ENCODE measurements at regions not wholly inside any gene's neighbourhood (a gene's known extent, or its start where the extent isn't known, plus 50 kb on each side); places are given as distances from the start of the nearest gene placed in this dataset.
A peak's percentile ranks its signal among the peaks of the same experiment; 100 is the strongest.
"Not testable (repeated sequence)": the region's sequence is repeated elsewhere in the genome, so short reads cannot be mapped to it uniquely, and the experiment has no call there.

DNA sequence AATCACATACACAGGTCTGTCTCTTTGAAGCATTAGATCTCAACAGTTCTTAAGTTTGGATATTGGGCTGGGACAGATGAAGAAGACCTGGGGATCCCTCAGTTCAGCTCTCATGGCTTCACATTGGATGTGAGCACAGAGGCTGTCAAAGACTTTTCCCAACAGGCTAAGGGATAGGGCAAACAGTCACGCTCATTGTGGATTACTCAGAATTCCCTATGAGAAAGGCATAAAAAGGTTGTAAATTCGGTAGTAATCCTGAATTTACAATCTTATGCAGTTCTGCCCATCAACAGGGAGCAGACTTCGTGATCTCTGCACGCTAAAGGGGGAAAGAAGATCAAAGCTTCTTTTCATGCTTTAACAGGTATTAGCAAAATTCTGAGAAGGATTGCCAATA, 448.4 kb downstream of the DAD1 start:
- Mint-ChIP-seq H3K9me3 (no peaks in the 10 kb centered on the region), H3K27ac (no peak overlapping the region), H3K27me3 (no peaks in the 10 kb centered on the region), H3K4me3 (no peak overlapping the region), H3K4me1 (no peaks in the 10 kb centered on the region)
- ATAC-seq (no peak), DNase-seq (no peak)

DNA sequence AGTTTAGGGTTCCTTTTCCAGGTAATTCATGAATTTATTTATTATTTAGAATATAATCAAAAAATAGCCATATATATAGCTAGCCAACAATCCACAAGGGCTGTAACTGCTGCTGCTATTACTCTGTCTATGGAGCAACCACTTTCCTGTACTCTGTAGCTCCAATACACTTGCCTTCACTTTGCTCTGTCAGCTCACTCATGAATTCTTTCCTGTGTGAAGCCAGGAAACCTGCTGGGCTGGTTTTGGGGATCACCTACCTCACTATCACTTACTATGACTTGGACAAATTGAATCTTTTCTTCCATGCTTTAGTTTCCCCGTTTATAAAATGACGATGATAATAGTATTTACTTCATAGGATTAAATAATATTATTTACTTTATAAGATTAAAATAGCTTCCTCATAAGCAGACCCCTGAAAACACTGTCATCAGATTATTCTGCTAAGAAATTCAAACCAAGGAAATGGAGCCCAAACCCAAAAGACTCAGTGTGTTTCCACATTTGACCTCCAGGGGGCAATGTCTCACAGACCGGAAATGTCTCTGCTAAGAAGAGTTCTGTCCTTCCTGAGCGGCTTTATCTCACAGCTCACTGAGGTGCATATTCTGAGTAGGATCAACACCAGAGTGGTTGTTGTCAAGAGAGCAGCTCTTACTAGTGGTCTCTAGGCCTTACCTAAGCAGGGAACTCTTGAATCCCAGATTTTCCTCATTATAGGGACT, 457.1 kb downstream of the DAD1 start:
- peak in 1 of 2 donors; percentile 13 for DNase-seq
- ATAC-seq: no peak
- Mint-ChIP-seq H3K27ac (no peak overlapping the region), H3K4me3 (no peak overlapping the region), H3K4me1 (no peaks in the 10 kb centered on the region), H3K9me3 (no peaks in the 10 kb centered on the region), H3K27me3 (no peaks in the 10 kb centered on the region)

- peaks cover 18% of the 10 kb centered on the region for H3K4me1 Mint-ChIP-seq
- ATAC-seq: no peak
- no peaks in the 10 kb centered on the region for H3K9me3 Mint-ChIP-seq
- DNase-seq: no peak
- H3K27me3 Mint-ChIP-seq: no peaks in the 10 kb centered on the region
- H3K4me3 Mint-ChIP-seq: peak overlapping the region; percentile 74 to 92
- H3K27ac Mint-ChIP-seq: peak overlapping the region; percentile 76 to 91
These were observed 450.5 kb upstream of the OR4E1 start for GRCh38 chr14:22124073-22124613.

GRCh38 chr14:22122829-22123560, 449.4 kb upstream of the OR4E1 start:
- Mint-ChIP-seq H3K9me3 (no peaks in the 10 kb centered on the region), H3K4me3 (peak overlapping the region; percentile 74 to 92), H3K27me3 (no peaks in the 10 kb centered on the region), H3K27ac (peak overlapping the region; percentile 56 to 77), H3K4me1 (peaks cover 18% of the 10 kb centered on the region)
- ATAC-seq (peak; percentile 43), DNase-seq (no peak)

GRCh38 chr14:22122227-22122818, 448.7 kb upstream of the OR4E1 start:
- Mint-ChIP-seq H3K9me3 (no peaks in the 10 kb centered on the region), H3K27ac (peak overlapping the region in 1 of 2 donors; percentile 77), H3K4me3 (peak overlapping the region; percentile 74 to 92), H3K4me1 (peaks cover 18% of the 10 kb centered on the region), H3K27me3 (no peaks in the 10 kb centered on the region)
- DNase-seq: no peak
- no peak for ATAC-seq

- no peaks in the 10 kb centered on the region for H3K9me3 Mint-ChIP-seq
- H3K4me3 Mint-ChIP-seq: peak overlapping the region; percentile 34 to 59
- H3K27me3 Mint-ChIP-seq: no peaks in the 10 kb centered on the region
- DNase-seq: no peak
- H3K4me1 Mint-ChIP-seq: peaks cover 25% of the 10 kb centered on the region
- H3K27ac Mint-ChIP-seq: no peak overlapping the region
- no peak for ATAC-seq
These were observed 445.4 kb upstream of the OR4E1 start for GRCh38 chr14:22118899-22119477.

- H3K27ac Mint-ChIP-seq: no peak overlapping the region
- DNase-seq (no peak), ATAC-seq (no peak)
- H3K9me3 Mint-ChIP-seq: no peaks in the 10 kb centered on the region
- H3K27me3 Mint-ChIP-seq: no peaks in the 10 kb centered on the region
- H3K4me1 Mint-ChIP-seq: peaks cover 20% of the 10 kb centered on the region
- H3K4me3 Mint-ChIP-seq: peak overlapping the region; percentile 72 to 78
These were observed 439.8 kb upstream of the OR4E1 start for GRCh38 chr14:22113401-22113800.

GRCh38 chr14:22112004-22112403, 438.4 kb upstream of the OR4E1 start:
- Mint-ChIP-seq H3K9me3 (no peaks in the 10 kb centered on the region), H3K4me1 (peaks cover 26% of the 10 kb centered on the region), H3K27ac (no peak overlapping the region), H3K4me3 (peak overlapping the region; percentile 77 to 78), H3K27me3 (no peaks in the 10 kb centered on the region)
- ATAC-seq (no peak), DNase-seq (peak; percentile 26 to 36)

- DNase-seq: no peak
- Mint-ChIP-seq H3K9me3 (no peaks in the 10 kb centered on the region), H3K27me3 (no peaks in the 10 kb centered on the region), H3K4me3 (peak overlapping the region; percentile 52 to 56), H3K4me1 (peaks cover 30% of the 10 kb centered on the region), H3K27ac (peak overlapping the region in 1 of 2 donors; percentile 57)
- ATAC-seq: no peak
These were observed 434.1 kb upstream of the OR4E1 start for GRCh38 chr14:22107753-22108152.

DNA sequence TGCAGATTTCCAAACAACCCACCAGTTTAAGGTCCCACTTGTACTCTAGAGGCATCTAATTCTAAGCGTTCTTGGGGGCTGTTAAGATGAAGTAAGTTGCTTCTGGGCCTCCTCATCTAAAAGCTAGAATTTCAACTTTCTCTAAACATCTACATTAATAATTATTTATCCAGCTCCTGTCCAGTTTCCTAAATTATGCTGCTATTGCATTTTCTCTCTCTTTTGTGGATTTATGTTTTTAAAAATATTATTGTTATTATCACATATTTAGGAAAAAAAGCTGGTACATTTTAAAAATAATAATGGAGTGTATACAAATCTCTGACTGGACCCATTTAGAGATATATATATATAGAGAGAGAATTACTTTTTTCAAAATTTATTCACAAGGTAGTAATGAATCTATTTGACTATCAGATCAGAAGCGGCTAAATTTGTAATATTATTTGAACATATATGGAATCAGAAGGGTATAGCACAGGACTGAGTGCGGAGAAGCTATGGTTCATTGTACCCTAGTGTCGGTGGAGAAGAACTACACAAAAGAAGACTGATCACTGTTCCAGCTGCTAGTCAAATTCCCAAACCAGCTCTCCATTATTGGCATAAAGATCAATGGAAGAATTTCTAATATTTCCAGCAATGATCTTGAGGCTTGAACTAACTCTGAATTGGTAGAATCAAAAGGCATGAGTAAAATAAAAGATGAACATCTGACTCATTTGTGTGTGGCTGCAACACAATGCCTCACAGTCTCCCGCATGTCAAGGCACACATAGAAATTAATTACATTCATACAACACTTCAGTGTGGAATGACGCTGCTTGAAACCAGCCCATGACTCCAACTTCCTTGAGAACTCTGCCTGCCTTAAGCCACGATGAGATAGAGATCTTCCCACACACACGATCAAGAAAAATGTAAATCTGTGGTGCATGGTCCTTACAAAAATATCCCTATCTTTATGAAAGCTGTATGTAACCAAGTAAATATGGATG, 433.4 kb upstream of the OR4E1 start:
- Mint-ChIP-seq H3K4me1 (peaks cover 24% of the 10 kb centered on the region), H3K4me3 (peak overlapping the region; percentile 52 to 56), H3K27ac (peak overlapping the region in 1 of 2 donors; percentile 57), H3K9me3 (no peaks in the 10 kb centered on the region), H3K27me3 (no peaks in the 10 kb centered on the region)
- peak; percentile 31 for ATAC-seq
- DNase-seq: no peak

DNA sequence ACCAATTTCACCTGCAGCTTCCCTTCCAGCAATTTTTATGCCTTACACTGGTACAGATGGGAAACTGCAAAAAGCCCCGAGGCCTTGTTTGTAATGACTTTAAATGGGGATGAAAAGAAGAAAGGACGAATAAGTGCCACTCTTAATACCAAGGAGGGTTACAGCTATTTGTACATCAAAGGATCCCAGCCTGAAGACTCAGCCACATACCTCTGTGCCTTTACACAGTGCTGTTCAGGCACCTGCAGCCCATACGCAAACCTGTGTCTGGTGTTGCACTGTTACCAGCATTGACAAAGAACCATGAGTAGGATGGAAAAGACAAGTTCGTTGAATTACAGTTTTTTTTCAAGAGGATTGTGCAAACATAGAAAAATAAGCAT, 432.0 kb upstream of the OR4E1 start:
- H3K27ac Mint-ChIP-seq: peak overlapping the region in 1 of 2 donors; percentile 66
- H3K4me3 Mint-ChIP-seq: peak overlapping the region; percentile 66 to 71
- H3K4me1 Mint-ChIP-seq: peaks cover 22% of the 10 kb centered on the region
- no peaks in the 10 kb centered on the region for H3K9me3 Mint-ChIP-seq
- no peaks in the 10 kb centered on the region for H3K27me3 Mint-ChIP-seq
- ATAC-seq (no peak), DNase-seq (no peak)

GRCh38 chr14:22105006-22105623, 431.5 kb upstream of the OR4E1 start:
- DNase-seq: no peak
- Mint-ChIP-seq H3K4me1 (peaks cover 22% of the 10 kb centered on the region), H3K9me3 (no peaks in the 10 kb centered on the region), H3K4me3 (peak overlapping the region; percentile 66 to 71), H3K27me3 (no peaks in the 10 kb centered on the region), H3K27ac (peak overlapping the region; percentile 66 to 71)
- peak; percentile 77 for ATAC-seq

DNA sequence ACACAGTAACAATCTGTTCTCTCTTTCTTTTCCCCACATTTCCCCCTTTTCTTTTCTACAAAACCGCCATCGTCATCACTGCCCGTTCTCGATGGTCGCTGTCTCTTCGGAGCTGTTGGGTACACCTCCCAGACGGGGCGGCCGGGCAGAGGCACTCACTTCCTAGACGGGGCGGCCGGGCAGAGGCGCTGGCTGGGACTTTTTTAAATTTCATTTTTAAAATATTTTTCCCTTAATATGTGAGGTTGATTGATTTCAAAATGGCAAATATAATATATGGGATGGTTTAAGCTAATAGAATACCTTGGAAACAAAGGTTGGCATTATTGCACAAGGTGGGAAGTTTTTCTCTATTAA, 427.1 kb upstream of the OR4E1 start:
- ATAC-seq, H3K27me3 Mint-ChIP-seq, H3K9me3 Mint-ChIP-seq, H3K27ac Mint-ChIP-seq, DNase-seq, H3K4me3 Mint-ChIP-seq: not testable (repeated sequence)
- peaks cover 51% of the 10 kb centered on the region for H3K4me1 Mint-ChIP-seq

All from stimulated activated naive CD8-positive, alpha-beta T cell treated with anti-CD3 and anti-CD28 coated beads, Interleukin-15, amount 100 ng/mL, for 72 hours (primary cell).